Trophoblast cell (in vitro differentiated cells and primary cell): ENCODE measurements at regions not wholly inside any gene's neighbourhood (a gene's known extent, or its start where the extent isn't known, plus 50 kb on each side); places are given as distances from the start of the nearest gene placed in this dataset.

Source experiments
- DNase-seq, 2 donors: peaks; one replicate each; pipeline ENCODE4 v3.0.0-alpha.2; 2016
- H2AFZ ChIP-seq: 2 replicates; pipeline ENCODE4 v1.6.1; 2013; ENCODE audit warnings: low read length, moderate library complexity, mild to moderate bottlenecking; ENCODE audit not compliant: insufficient read depth, poor library complexity
- H2AK5ac ChIP-seq: 2 replicates; pipeline ENCODE4 v1.6.1; 2013; ENCODE audit warnings: mild to moderate bottlenecking, low read length
- H2BK120ac ChIP-seq: 2 replicates; pipeline ENCODE4 v1.6.1; 2013; ENCODE audit warnings: low read length, mild to moderate bottlenecking, moderate library complexity; ENCODE audit not compliant: insufficient read depth, poor library complexity
- H2BK12ac ChIP-seq: 2 replicates; pipeline ENCODE4 v1.6.1; 2013; ENCODE audit warnings: mild to moderate bottlenecking, low read length, moderate library complexity
- H2BK5ac ChIP-seq: 2 replicates; pipeline ENCODE4 v1.6.1; 2013; ENCODE audit warnings: low read length, low read depth, moderate library complexity, mild to moderate bottlenecking; ENCODE audit not compliant: poor library complexity
- H3K14ac ChIP-seq: 2 replicates; pipeline ENCODE4 v1.6.1; 2013; ENCODE audit warnings: mild to moderate bottlenecking, low read length
- H3K18ac ChIP-seq: 2 replicates; pipeline ENCODE4 v1.6.1; 2013; ENCODE audit warnings: mild to moderate bottlenecking, low read length
- H3K23ac ChIP-seq: 2 replicates; pipeline ENCODE4 v1.6.1; 2013; ENCODE audit warnings: low read length
- H3K27ac ChIP-seq: 2 replicates; pipeline ENCODE4 v1.5.1; 2013; ENCODE audit warnings: low read depth, mild to moderate bottlenecking, inconsistent platforms, low read length, moderate library complexity
- H3K27me3 ChIP-seq: 2 replicates; pipeline ENCODE4 v1.6.1; 2013; ENCODE audit warnings: inconsistent platforms, mild to moderate bottlenecking, low read length, moderate library complexity; ENCODE audit not compliant: insufficient read depth
- H3K36me3 ChIP-seq, 2 experiments: 1 replicate in 1 of 2; 2 replicates in 1 of 2; pipeline ENCODE4 v1.6.1; 2013; ENCODE audit warnings: low read length in 2 of 2, mild to moderate bottlenecking in 2 of 2, moderate library complexity in 1 of 2; ENCODE audit not compliant: insufficient read depth in 2 of 2, control insufficient read depth in 1 of 2
- H3K4ac ChIP-seq: 2 replicates; pipeline ENCODE4 v1.6.1; 2013; ENCODE audit warnings: low read depth, mild to moderate bottlenecking, low read length, moderate library complexity
- H3K4me1 ChIP-seq, 2 experiments: 1 replicate in 1 of 2; 2 replicates in 1 of 2; pipeline ENCODE4 v1.6.1; 2013; ENCODE audit warnings: low read length in 2 of 2, mild to moderate bottlenecking in 2 of 2, moderate library complexity in 1 of 2; ENCODE audit not compliant: insufficient read depth in 2 of 2, control insufficient read depth in 1 of 2
- H3K4me2 ChIP-seq: 2 replicates; pipeline ENCODE4 v1.6.1; 2013; ENCODE audit warnings: inconsistent platforms, mild to moderate bottlenecking, low read length, moderate library complexity
- H3K4me3 ChIP-seq: 2 replicates; pipeline ENCODE4 v1.5.1; 2013; ENCODE audit warnings: mild to moderate bottlenecking, low read depth, low read length, inconsistent platforms
- H3K79me1 ChIP-seq: one replicate; pipeline ENCODE4 v1.6.1; 2013; ENCODE audit warnings: low read length
- H3K79me2 ChIP-seq: 2 replicates; pipeline ENCODE4 v1.6.1; 2013; ENCODE audit warnings: low read length, mild to moderate bottlenecking; ENCODE audit not compliant: control insufficient read depth, insufficient read depth, poor library complexity
- H3K9ac ChIP-seq: 2 replicates; pipeline ENCODE4 v1.6.1; 2013; ENCODE audit warnings: mild to moderate bottlenecking, low read length
- H3K9me3 ChIP-seq: 2 replicates; pipeline ENCODE4 v1.6.1; 2013; ENCODE audit warnings: low read depth, mild to moderate bottlenecking, control low read depth, inconsistent platforms, low read length; ENCODE audit not compliant: insufficient read depth
- H4K12ac ChIP-seq: 2 replicates; pipeline ENCODE4 v1.6.1; 2013; ENCODE audit warnings: low read depth, mild to moderate bottlenecking, low read length, moderate library complexity
- H4K8ac ChIP-seq: 2 replicates; pipeline ENCODE4 v1.6.1; 2013; ENCODE audit warnings: low read depth, mild to moderate bottlenecking, low read length, moderate library complexity
- H4K91ac ChIP-seq: one replicate; pipeline ENCODE4 v1.6.1; 2013; ENCODE audit warnings: low read depth, mild to moderate bottlenecking, low read length, moderate library complexity
- WGBS: extraction: QIAGEN DNeasy Blood & Tissue Kit; methylation state at CpG from one replicate; pipeline ENCODE4 v1.1.7; 2013; ENCODE audit warnings: missing lambda C conversion rate; ENCODE audit not compliant: insufficient read length, insufficient coverage; ENCODE audit errors: extremely low coverage; 5-methylcytosine and 5-hydroxymethylcytosine counted together

GRCh38 chr11:134730101-134730500, 318.1 kb upstream of the B3GAT1 start:
- H3K4me1 ChIP-seq, result peaks cover 2 to 5% of the 10 kb centered on the region in 2 experiments
- WGBS, result no CpG with 5 or more reads among the region's 4 CpGs
- no peak overlapping the region for H2BK5ac ChIP-seq

DNA sequence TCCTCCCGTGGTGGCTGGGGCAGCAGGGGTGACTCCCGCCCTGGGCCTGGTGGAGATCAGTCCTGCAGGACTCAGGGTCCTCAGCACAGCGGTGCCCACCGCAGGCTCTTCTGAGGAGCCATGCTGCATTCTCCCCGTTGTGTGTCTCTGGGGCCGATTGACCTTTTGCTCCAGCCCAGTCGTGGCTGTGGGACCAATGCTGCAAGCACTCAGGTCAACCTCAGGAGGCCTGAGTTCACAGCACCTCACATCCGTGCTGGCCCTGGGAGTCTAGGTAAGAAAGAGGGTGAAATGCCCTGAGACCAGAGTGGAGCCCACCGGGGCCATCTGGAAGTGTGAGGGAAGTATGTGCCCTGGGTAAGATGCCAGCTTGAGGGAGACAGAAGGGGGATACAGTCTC, 316.1 kb upstream of the B3GAT1 start:
- WGBS, result no CpG with 5 or more reads among the region's 9 CpGs
- Histone ChIP-seq H2BK5ac (no peak overlapping the region), H2BK12ac (peak overlapping the region; percentile 24), H3K4ac (no peak overlapping the region), H3K4me2 (no peak overlapping the region), H2AFZ (no peak overlapping the region), H4K12ac (no peak overlapping the region), H4K8ac (no peak overlapping the region), H3K79me2 (no peaks in the 10 kb centered on the region), H3K79me1 (no peaks in the 10 kb centered on the region), H3K27me3 (no peaks in the 10 kb centered on the region), H3K4me3 (no peak overlapping the region), H3K4me1 (peaks cover 2 to 3% of the 10 kb centered on the region in 2 experiments), H3K18ac (no peak overlapping the region), H3K9me3 (no peaks in the 10 kb centered on the region), H3K14ac (no peak overlapping the region), H2AK5ac (no peak overlapping the region), H2BK120ac (no peak overlapping the region), H3K9ac (no peak overlapping the region), H3K23ac (no peak overlapping the region), H3K36me3 (no peaks in the 10 kb centered on the region), H4K91ac (no peak overlapping the region), H3K27ac (no peak overlapping the region)
- DNase-seq, result no peak

More at GRCh38 chr11:134730101-134730500, 318.1 kb upstream of the B3GAT1 start:
- Histone ChIP-seq H3K18ac (no peak overlapping the region), H3K36me3 (no peaks in the 10 kb centered on the region), H2AK5ac (no peak overlapping the region), H3K23ac (no peak overlapping the region), H3K4ac (no peak overlapping the region), H3K4me2 (no peak overlapping the region), H3K9me3 (no peaks in the 10 kb centered on the region), H3K79me1 (no peaks in the 10 kb centered on the region), H3K14ac (no peak overlapping the region), H4K8ac (no peak overlapping the region), H3K79me2 (no peaks in the 10 kb centered on the region), H3K27ac (no peak overlapping the region), H3K9ac (no peak overlapping the region), H2BK12ac (no peak overlapping the region), H2AFZ (no peak overlapping the region), H3K27me3 (no peaks in the 10 kb centered on the region), H2BK120ac (no peak overlapping the region), H4K91ac (no peak overlapping the region), H3K4me3 (no peak overlapping the region), H4K12ac (no peak overlapping the region)
- peak in 1 of 2 donors; percentile 55 for DNase-seq

GRCh38 chr11:134727636-134728035, 315.6 kb upstream of the B3GAT1 start:
- Histone ChIP-seq H2AFZ (no peak overlapping the region), H4K91ac (no peak overlapping the region), H3K4me3 (no peak overlapping the region), H3K27ac (no peak overlapping the region), H3K4me1 (peaks cover 2 to 3% of the 10 kb centered on the region in 2 experiments), H3K36me3 (no peaks in the 10 kb centered on the region), H3K14ac (no peak overlapping the region), H3K9ac (no peak overlapping the region), H3K23ac (no peak overlapping the region), H3K18ac (no peak overlapping the region), H3K9me3 (no peaks in the 10 kb centered on the region), H3K4ac (no peak overlapping the region), H3K4me2 (no peak overlapping the region), H2BK12ac (no peak overlapping the region), H3K27me3 (no peaks in the 10 kb centered on the region), H4K8ac (no peak overlapping the region), H4K12ac (no peak overlapping the region), H2BK5ac (no peak overlapping the region), H3K79me2 (no peaks in the 10 kb centered on the region), H2BK120ac (no peak overlapping the region), H2AK5ac (no peak overlapping the region), H3K79me1 (no peaks in the 10 kb centered on the region)
- no peak for DNase-seq
- no CpG with 5 or more reads among the region's 5 CpGs for WGBS

DNA sequence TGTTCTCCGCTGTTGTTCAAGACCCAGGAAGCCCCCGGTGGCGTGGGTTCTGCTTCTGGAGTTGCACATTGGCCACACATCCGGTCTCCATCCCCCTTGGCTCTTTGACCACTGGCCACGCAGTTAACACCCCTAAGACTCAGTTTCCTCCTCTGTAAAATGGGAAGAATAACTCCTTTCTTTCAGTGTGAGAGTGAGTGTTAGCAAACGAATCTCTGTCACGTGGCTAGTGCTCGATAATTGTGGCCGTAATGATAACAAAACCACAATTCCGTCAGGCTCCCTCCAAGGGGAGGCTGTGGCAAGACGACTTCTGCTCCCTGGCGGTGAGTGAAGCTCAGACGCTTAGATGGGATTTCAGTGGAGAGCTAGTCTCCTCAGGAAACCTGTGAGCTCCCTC, 315.2 kb upstream of the B3GAT1 start:
- H2AK5ac ChIP-seq, result no peak overlapping the region
- no peak overlapping the region for H3K4me3 ChIP-seq
- no peaks in the 10 kb centered on the region for H3K9me3 ChIP-seq
- no CpG with 5 or more reads among the region's 13 CpGs for WGBS
- H2BK12ac ChIP-seq, result no peak overlapping the region
- no peak overlapping the region for H3K14ac ChIP-seq
- no peak overlapping the region for H3K23ac ChIP-seq
- H3K4me2 ChIP-seq, result no peak overlapping the region
- H3K18ac ChIP-seq, result no peak overlapping the region
- H3K79me1 ChIP-seq, result no peaks in the 10 kb centered on the region
- no peak overlapping the region for H4K12ac ChIP-seq
- H4K8ac ChIP-seq, result no peak overlapping the region
- no peaks in the 10 kb centered on the region for H3K36me3 ChIP-seq
- H3K4ac ChIP-seq, result no peak overlapping the region
- no peak for DNase-seq
- H2BK5ac ChIP-seq, result no peak overlapping the region
- no peak overlapping the region for H3K27ac ChIP-seq
- no peak overlapping the region for H3K9ac ChIP-seq
- no peak overlapping the region for H4K91ac ChIP-seq
- H3K4me1 ChIP-seq, result peaks cover 2 to 3% of the 10 kb centered on the region in 2 experiments
- H3K27me3 ChIP-seq, result no peaks in the 10 kb centered on the region
- no peak overlapping the region for H2AFZ ChIP-seq
- H2BK120ac ChIP-seq, result no peak overlapping the region
- no peaks in the 10 kb centered on the region for H3K79me2 ChIP-seq
